Fibroblast of lung (primary cell): ENCODE measurements at regions not wholly inside any gene's neighbourhood (a gene's known extent, or its start where the extent isn't known, plus 50 kb on each side); places are given as distances from the start of the nearest gene placed in this dataset.
"Not testable (repeated sequence)": the region's sequence is repeated elsewhere in the genome, so short reads cannot be mapped to it uniquely, and the experiment has no call there.

Source experiments
- DNase-seq, 2 donors: peaks; one replicate each; pipeline versions ENCODE4 v3.0.0 to v3.0.0-alpha.2; 2010; ENCODE audit warnings: low read depth in 2 of 2
- H2AFZ ChIP-seq: 2 replicates; pipeline ENCODE4 v1.5.1; 2012; ENCODE audit warnings: low read length, control low read depth, inconsistent platforms
- H3K27ac ChIP-seq: 2 replicates; pipeline ENCODE4 v1.5.1; 2011; ENCODE audit warnings: low read length, control low read depth; ENCODE audit not compliant: insufficient read depth
- H3K27me3 ChIP-seq: 2 replicates; pipeline ENCODE4 v1.5.1; 2011; ENCODE audit warnings: mild to moderate bottlenecking, low read length; ENCODE audit not compliant: control insufficient read depth, insufficient read depth
- H3K36me3 ChIP-seq: 2 replicates; pipeline ENCODE4 v1.5.1; 2011; ENCODE audit warnings: low read length; ENCODE audit not compliant: control insufficient read depth, insufficient read depth
- H3K4me1 ChIP-seq: 2 replicates; pipeline ENCODE4 v1.5.1; 2011; ENCODE audit warnings: low read length; ENCODE audit not compliant: control insufficient read depth, insufficient read depth; ENCODE audit errors: extremely low read depth
- H3K4me2 ChIP-seq: 2 replicates; pipeline ENCODE4 v1.5.1; 2011; ENCODE audit warnings: low read length, control low read depth; ENCODE audit not compliant: insufficient read depth; ENCODE audit errors: extremely low read depth
- H3K4me3 ChIP-seq, 4 experiments: fragments of 200-600 bp in 1 of 4; sonication (generic) in 1 of 4; replicated peaks in 1 of 4; 2 replicates each; pipeline ENCODE4 v1.5.1; 2011 to 2016; ENCODE audit warnings: low read length in 4 of 4, low read depth in 3 of 4, mild to moderate bottlenecking in 3 of 4, control low read depth in 2 of 4, inconsistent platforms in 1 of 4, mixed read lengths in 1 of 4; ENCODE audit not compliant: insufficient read depth in 1 of 4; ENCODE audit errors: control extremely low read depth in 1 of 4
- H3K79me2 ChIP-seq: 2 replicates; pipeline ENCODE4 v1.5.1; 2012; ENCODE audit warnings: mild to moderate bottlenecking, low read length, inconsistent platforms; ENCODE audit not compliant: control insufficient read depth, insufficient read depth
- H3K9ac ChIP-seq: 2 replicates; pipeline ENCODE4 v1.5.1; 2011; ENCODE audit warnings: mild to moderate bottlenecking, low read length, control low read depth; ENCODE audit not compliant: insufficient read depth
- H3K9me3 ChIP-seq: 2 replicates; pipeline ENCODE4 v1.5.1; 2012; ENCODE audit warnings: low read depth, low read length; ENCODE audit not compliant: control insufficient read depth, insufficient read depth
- H4K20me1 ChIP-seq: 2 replicates; pipeline ENCODE4 v1.5.1; 2011; ENCODE audit warnings: low read length; ENCODE audit not compliant: control insufficient read depth, insufficient read depth; ENCODE audit errors: extremely low read depth
- EZH2 ChIP-seq: IDR thresholded peaks from 2 replicates; pipeline ENCODE4 v1.5.1; 2012; ENCODE audit warnings: low read length, control low read depth, mild to moderate bottlenecking; ENCODE audit errors: missing control alignments
- TF ChIP-seq, protein P1 (sequence below), 2 donors: IDR thresholded peaks in 1 of 2; conservative IDR thresholded peaks in 1 of 2; 1 replicate in 1 of 2; 2 replicates in 1 of 2; pipeline ENCODE4 v1.5.1; 2011 to 2012; ENCODE audit warnings: low read length in 2 of 2, control low read depth in 1 of 2, inconsistent platforms in 1 of 2, low read depth in 1 of 2, mild to moderate bottlenecking in 1 of 2

GRCh38 chr12:68539615-68539952 lies 71.1 kb upstream of the RAP1B start:
- Histone ChIP-seq H3K27me3 (no peaks in the 10 kb centered on the region), H3K4me3 (no peak overlapping the region), H3K4me2 (no peak overlapping the region), H3K36me3 (no peaks in the 10 kb centered on the region), H3K4me1 (no peaks in the 10 kb centered on the region), H3K27ac (no peak overlapping the region), H3K9ac (no peak overlapping the region), H3K9me3 (no peaks in the 10 kb centered on the region), H2AFZ (no peak overlapping the region), H4K20me1 (no peaks in the 10 kb centered on the region), H3K79me2 (no peaks in the 10 kb centered on the region)
- TF ChIP-seq, protein P1, sequence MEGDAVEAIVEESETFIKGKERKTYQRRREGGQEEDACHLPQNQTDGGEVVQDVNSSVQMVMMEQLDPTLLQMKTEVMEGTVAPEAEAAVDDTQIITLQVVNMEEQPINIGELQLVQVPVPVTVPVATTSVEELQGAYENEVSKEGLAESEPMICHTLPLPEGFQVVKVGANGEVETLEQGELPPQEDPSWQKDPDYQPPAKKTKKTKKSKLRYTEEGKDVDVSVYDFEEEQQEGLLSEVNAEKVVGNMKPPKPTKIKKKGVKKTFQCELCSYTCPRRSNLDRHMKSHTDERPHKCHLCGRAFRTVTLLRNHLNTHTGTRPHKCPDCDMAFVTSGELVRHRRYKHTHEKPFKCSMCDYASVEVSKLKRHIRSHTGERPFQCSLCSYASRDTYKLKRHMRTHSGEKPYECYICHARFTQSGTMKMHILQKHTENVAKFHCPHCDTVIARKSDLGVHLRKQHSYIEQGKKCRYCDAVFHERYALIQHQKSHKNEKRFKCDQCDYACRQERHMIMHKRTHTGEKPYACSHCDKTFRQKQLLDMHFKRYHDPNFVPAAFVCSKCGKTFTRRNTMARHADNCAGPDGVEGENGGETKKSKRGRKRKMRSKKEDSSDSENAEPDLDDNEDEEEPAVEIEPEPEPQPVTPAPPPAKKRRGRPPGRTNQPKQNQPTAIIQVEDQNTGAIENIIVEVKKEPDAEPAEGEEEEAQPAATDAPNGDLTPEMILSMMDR (conservative IDR thresholded peaks at IDR 0.05 in 1 of 2, IDR thresholded peaks at IDR 0.05 in 1 of 2; ENCODE audit: low read depth in 1 of 2, low read length in 2 of 2): no peak
- TF ChIP-seq EZH2: no peak
- DNase-seq: no peak

DNA sequence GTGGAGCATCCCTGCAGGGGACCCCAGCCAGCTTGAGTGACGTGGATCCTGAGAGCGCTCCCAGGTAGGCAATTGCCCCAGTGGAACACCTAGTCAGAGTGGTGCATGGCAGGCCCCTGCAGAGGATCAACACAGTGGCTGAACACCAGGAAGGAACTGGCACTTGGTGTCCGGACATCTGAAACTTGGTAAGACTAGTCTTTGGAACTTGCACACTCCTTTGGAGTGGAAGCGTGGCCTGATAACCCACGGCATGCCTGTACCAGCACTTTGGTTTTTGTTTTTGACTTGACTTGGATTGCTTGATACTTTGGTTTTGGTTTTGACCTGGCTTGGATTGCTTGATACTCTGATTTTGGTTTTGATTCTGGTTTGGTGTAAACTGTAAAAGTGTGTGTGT lies 69.9 kb upstream of the RAP1B start:
- H3K79me2 ChIP-seq, H3K27me3 ChIP-seq, H3K27ac ChIP-seq, H3K4me1 ChIP-seq, H3K36me3 ChIP-seq, H3K4me2 ChIP-seq, H2AFZ ChIP-seq, H4K20me1 ChIP-seq, DNase-seq, H3K9ac ChIP-seq, H3K9me3 ChIP-seq, H3K4me3 ChIP-seq: not testable (repeated sequence)

GRCh38 chr12:68547318-68547717 lies 63.4 kb upstream of the RAP1B start:
- not testable (repeated sequence) for H2AFZ ChIP-seq, H3K4me3 ChIP-seq, H3K9me3 ChIP-seq, H3K36me3 ChIP-seq, H3K4me2 ChIP-seq, DNase-seq, H3K79me2 ChIP-seq, H4K20me1 ChIP-seq, H3K27me3 ChIP-seq, H3K27ac ChIP-seq, H3K9ac ChIP-seq, H3K4me1 ChIP-seq

DNA sequence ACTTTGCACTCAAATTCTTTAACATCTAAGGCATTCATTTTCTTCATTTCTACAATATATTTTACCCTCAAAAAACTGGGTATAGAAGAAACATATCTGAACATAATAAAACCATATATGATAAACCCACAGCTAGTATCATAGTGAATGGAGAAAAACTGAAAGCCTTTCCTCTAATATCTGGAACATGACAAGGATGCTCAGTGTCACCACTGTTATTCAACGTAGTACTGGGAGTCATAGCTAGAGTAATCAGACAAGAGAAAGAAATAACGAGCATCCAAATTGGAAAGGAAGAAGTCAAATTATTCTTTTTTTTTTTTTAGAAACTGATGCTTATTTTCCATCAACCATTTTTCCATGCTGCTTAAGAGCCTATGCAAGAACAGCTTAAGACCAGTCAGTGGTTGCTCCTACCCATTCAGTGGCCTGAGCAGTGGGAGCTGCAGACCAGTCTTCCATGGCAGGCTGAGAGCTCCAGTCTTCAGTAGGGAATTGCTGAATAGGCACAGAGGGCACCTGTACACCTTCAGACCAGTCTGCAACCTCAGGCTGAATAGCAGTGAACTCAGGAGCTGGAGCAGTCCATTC lies 58.0 kb upstream of the RAP1B start:
- H3K4me1 ChIP-seq, H3K27ac ChIP-seq: not testable (repeated sequence)

More for the DNA sequence above, 58.0 kb upstream of the RAP1B start:
- not testable (repeated sequence) for DNase-seq, H4K20me1 ChIP-seq, H3K4me3 ChIP-seq, H3K4me2 ChIP-seq, H3K9me3 ChIP-seq, H3K9ac ChIP-seq, H3K27me3 ChIP-seq, H3K79me2 ChIP-seq, H3K36me3 ChIP-seq, H2AFZ ChIP-seq
